ENCODE measurements at regions not wholly inside any gene's neighbourhood (a gene's known extent, or its start where the extent isn't known, plus 50 kb on each side); places are given as distances from the start of the nearest gene placed in this dataset.

- peak; percentile 65 to 82 for TF ChIP-seq KDM1A (IDR thresholded peaks at IDR 0.05)
- TF ChIP-seq BRD4 (IDR thresholded peaks at IDR 0.05): no peak
- TF ChIP-seq ERF (CRISPR knock-in tag; IDR thresholded peaks at IDR 0.05): no peak
- no peak for TF ChIP-seq ATF4 (CRISPR knock-in tag; IDR thresholded peaks at IDR 0.05)
- TF ChIP-seq CTCFL (IDR thresholded peaks at IDR 0.05; ENCODE audit: borderline replicate concordance, insufficient read depth, low read depth, low read length, poor library complexity, severe bottlenecking): peak; percentile 41
- TF ChIP-seq, protein P1, sequence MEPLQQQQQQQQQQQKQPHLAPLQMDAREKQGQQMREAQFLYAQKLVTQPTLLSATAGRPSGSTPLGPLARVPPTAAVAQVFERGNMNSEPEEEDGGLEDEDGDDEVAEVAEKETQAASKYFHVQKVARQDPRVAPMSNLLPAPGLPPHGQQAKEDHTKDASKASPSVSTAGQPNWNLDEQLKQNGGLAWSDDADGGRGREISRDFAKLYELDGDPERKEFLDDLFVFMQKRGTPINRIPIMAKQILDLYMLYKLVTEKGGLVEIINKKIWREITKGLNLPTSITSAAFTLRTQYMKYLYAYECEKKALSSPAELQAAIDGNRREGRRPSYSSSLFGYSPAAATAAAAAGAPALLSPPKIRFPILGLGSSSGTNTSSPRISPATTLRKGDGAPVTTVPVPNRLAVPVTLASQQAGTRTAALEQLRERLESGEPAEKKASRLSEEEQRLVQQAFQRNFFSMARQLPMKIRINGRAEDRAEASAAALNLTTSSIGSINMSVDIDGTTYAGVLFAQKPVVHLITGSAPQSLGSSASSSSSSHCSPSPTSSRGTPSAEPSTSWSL (CRISPR knock-in tag; IDR thresholded peaks at IDR 0.05; ENCODE audit: borderline replicate concordance): no peak
- no peak for TF ChIP-seq MXD1 (CRISPR knock-in tag; IDR thresholded peaks at IDR 0.05; ENCODE audit: borderline replicate concordance, poor library complexity, severe bottlenecking)
- no peak for TF ChIP-seq NR2C2 (CRISPR knock-in tag; IDR thresholded peaks at IDR 0.05)
- peak; percentile 68 for TF ChIP-seq NR2C2 (tag; IDR thresholded peaks at IDR 0.05)
- TF ChIP-seq HOMEZ (CRISPR knock-in tag; IDR thresholded peaks at IDR 0.05): no peak
- no peak for TF ChIP-seq STAT5A (IDR thresholded peaks at IDR 0.05; ENCODE audit: borderline replicate concordance, low read length)
- peak; percentile 77 for TF ChIP-seq ZNF384 (IDR thresholded peaks at IDR 0.05; ENCODE audit: low read depth, low read length)
- no peak for TF ChIP-seq ZNF696 (CRISPR knock-in tag; conservative IDR thresholded peaks at IDR 0.05)
Observed at GRCh38 chr6:68575765-68576439, 59.2 kb upstream of the ADGRB3 start (continued).

All from K562 (cell line).